GM21825 (cell line): ENCODE measurements at regions not wholly inside any gene's neighbourhood (a gene's known extent, or its start where the extent isn't known, plus 50 kb on each side); places are given as distances from the start of the nearest gene placed in this dataset.
"Not testable (repeated sequence)": the region's sequence is repeated elsewhere in the genome, so short reads cannot be mapped to it uniquely, and the experiment has no call there.

Experiments
- ATAC-seq: cut with Tn5 transposase; IDR thresholded peaks from one replicate; pipeline ENCODE4 v1.9.1; 2021; ENCODE audit warnings: mild to moderate bottlenecking, moderate library complexity; ENCODE audit not compliant: unreplicated experiment

GRCh38 chr6:43939281-43940070 is 169.5 kb downstream of the VEGFA start:
- ATAC-seq: no peak

DNA sequence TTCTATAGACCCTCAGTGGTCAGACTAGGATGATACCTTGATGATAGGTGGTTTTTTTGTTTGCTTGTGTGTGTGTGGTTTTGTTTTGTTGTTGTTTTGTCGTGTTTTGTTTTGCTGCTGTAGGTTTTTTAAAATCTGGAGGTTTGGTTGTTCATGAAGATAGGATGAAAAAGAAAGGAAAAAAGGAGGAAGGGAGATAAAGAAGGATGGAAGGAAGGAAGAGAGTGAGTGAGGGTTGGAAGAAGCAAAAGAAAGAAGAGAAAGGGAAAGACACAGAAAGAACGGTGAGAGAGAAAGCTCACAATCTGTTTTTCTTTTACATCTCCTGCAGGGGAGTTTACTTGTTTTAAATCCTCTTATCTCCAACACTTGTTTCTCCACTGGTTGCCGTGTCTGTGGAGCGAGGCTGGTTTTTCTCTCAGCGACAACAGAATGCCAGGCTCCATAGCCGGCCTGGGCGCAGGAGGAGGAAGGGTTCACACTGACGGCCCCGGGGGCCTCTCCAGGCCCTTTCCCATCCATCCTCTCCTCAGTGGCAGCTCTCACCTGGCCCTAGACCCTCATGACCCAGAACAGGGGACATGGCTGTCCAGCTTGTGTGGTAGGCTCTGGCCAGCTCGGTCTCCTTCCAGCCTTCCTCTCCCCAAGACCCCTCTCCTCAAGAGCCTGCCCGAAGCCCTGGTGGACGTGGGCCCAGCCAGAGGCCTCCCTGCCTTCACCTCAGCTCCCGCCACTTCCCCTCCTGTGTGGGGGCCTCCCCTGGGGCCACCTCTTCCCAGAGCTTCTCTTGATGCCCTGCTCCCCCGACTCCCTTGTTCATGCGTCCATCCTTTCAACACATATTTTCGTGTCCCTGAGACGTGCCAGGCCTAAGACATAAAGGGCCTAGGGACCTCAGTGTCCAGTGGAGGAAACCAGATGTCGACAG is 168.4 kb downstream of the VEGFA start:
- no peak for ATAC-seq

DNA sequence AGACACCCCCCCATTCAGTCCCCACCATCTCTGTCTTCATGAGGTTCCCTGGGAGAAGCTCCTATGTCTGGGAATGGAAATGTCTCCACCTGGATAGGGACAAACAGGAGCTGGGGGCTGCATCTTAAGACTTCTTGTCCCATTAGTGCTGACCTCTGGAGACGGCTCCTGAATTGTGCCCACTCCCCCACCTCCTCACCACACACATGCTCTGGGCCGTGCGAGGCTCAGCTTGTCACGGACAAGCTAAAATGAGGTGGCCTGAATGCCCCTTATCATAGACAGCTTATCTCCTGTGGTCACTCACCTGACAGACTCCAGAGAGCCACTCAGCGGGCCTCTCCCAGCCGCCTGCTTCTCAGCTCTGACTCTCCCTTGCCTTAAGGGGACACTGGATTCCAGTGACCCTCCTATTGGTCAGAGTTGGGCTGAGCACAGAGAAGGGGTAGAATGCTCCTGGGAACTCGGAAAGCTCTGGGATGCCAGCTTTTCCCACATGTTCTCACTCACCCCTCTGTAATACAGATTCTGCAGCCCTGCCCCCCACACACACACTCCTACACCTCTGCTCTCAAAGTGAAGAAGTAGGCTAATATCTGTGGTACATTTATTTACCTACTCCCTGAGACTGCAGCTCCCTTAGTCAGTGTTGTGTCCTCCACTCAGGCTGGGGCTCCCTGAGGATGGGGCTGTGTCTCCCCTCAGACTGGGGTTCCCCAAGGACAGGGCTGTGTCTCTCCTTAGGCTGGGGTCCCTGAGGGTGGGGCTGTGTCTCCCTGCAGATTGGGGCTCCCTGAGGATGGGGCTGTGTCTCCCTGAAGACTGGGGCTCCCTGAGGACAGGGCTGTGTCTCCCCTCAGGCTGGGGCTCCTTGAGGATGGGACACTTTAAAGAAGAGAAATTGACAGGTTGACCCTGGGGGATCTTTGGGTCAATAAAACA is 167.5 kb downstream of the VEGFA start:
- no peak for ATAC-seq

- ATAC-seq: no peak
These were observed 166.5 kb downstream of the VEGFA start for GRCh38 chr6:43936476-43936875.

DNA sequence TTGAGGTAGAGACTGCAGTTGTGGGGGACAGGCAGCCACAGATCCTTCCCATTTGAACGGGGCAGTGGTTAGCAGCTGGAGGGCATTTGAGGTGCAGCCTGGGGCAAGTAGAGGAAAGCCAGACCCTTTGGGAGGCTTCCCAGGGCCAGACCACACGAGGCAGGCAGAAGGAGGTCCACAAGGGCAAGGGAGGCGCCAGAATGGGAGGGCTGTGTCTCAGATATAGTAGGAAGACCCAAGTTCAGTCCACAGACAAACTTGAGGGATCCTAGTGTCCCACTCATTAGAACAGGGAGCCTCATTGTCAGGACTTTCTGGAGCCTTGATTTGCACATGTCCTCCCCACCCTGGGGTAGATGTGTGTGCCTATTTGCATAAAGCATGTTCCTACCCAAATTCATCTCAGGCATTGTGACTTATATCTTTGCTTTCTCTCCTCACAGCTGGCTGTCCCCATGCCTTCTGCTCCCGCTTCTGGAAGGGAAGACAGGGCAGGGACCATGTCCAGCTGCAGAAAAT is 166.0 kb downstream of the VEGFA start:
- ATAC-seq: no peak

DNA sequence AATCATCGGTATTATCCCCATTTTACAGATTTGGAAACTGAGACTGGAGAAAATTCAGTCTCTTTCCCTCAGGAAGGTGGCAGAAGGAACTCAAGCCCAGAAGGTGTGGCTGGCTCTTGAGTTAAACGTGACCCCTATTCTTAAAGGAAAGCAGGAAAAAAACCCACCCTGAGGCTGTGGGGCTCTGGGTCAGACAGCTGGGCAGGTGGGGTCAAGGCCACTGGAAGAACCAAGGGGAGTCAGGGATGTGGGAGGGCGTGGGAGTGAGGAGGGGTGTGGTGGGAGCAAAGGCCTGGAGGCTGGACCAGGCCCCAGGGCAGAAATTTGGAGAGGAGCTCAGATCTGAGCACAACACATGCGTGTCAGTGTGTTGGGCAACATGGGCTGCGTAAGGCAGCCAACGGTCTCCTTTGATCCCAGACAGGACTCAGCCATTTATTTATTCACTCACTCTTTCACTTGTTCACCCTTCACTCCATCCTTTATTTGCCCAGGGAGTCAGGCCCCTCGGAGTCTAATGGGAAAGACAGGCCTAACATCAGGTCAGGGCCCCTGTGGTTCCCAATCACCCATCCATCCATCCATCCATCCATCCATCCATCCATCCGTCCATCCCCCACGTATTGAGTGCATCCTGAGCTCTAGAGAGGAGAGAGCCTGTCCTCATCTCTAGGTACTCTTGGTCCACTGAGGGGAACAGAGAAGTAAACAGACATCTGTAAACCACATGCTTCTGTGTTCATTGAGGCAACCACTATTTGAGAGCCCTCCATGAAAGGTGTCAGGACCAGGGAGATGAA is 165.0 kb downstream of the VEGFA start:
- ATAC-seq: no peak

GRCh38 chr6:43934183-43934802 is 164.3 kb downstream of the VEGFA start:
- ATAC-seq: no peak

DNA sequence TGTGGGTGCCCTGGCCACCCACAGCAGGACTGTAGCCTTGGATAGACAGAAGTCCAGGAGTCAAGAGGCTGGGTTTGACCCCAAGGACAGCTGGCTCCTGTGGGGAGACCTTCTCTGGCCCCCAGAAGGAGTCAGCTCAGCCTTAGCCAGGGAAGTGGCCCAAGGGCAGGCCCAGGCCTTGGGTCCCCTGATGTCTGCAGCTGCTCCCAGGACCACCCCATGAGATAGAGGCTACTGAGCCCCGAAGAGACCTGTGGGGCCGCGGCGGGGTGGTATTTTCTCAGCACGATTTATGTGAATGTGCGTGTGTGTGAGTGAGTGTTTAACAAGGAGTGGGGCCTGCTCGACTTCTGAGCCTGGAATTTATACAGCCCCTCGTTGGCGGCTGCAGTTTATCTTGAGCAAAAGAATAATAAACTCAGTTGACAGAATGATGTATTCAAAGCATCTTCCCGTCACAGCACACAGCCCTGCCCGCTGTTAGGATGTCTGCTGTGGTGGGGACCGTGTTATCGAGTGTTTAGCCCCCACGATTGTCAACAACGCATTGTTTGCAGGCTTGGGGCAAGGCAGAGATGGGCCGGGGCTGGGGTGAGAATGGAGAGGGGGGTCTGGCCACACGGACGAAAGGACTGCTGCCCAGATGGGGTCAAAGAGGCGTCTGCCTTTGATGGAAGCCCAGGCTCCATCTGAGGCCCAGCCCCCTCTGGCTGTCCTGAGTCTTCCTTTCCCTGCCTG is 163.3 kb downstream of the VEGFA start:
- ATAC-seq: no peak

- no peak for ATAC-seq
These were observed 162.5 kb downstream of the VEGFA start for GRCh38 chr6:43932259-43933147.

GRCh38 chr6:43931201-43931600 is 161.2 kb downstream of the VEGFA start:
- ATAC-seq: no peak

- ATAC-seq: no peak
These were observed 160.6 kb downstream of the VEGFA start for GRCh38 chr6:43930440-43931154.

- no peak for ATAC-seq
These were observed 159.5 kb downstream of the VEGFA start for GRCh38 chr6:43929511-43929910.

DNA sequence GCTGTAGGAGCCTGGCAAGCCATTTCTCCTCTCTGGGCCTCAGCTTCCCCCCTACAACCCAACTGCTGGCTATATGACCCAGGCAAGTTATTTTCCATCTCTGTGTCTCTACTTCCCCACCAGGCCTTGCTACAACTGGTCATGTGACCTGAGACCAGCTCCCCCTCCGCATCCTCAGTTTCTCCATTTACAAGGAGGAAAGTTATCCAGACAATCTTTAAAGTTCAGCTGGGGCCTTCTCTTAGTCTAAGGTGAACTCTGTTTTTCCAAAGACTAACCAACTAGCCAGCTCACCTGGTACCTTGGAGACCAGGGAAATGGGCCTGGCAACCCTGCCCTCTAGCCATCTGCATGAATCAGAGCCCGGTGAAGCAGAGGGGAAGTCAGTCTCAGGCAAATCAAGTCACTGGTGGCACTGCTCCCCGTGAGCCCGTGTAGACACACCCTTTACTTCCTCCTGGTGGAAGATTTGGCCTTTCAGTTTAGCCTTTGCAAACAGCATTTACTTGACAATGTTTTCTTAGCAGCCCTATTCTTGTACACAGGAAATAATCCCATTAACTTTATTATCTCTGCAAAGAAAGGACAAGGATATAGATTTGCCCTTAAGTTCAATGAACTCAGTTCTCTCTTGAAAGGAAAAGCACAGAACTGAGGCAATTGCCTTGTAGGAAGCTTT is 157.7 kb downstream of the VEGFA start:
- no peak for ATAC-seq

DNA sequence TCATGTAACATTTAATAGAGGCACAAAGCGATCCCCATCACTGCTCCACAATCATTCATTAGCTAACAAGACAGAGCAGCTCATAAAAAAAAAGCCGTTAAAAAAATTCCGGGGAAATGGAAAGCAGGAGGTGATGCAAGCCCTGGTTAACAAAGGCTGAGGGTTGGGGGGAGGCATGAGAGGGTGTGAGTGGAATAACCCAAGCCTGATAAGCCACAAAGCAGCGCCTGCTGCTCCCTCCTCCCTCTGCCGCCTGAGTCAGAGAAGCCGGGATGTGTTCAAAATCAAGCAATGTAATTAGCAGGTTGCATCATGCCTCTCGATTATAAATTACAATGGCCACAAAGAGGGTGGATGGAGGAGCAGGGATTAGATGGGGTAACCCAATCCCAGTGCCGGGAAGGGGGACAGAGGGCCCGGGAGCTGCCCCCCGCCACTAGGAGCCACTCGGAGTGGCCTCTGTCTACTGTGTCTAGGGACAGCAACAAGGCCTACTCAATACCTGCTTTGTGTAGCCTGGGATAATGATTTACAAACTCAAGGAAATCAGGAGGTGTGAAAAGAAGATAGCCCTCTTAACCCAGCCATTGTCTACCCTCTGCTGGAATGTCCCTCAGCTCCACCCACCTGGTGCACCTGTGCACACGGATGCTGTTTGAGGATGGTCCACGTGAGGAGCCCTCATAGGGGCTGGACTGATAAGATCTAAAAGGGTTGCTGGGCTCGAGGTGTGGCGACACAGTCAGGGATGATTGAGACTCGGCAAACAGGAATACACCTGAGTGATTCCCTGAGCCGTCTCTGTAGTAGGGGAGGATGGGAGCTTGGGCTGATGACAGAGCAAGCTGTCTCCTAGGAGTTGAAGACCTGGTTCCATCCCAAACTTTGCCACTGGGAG is 156.9 kb downstream of the VEGFA start:
- no peak for ATAC-seq

DNA sequence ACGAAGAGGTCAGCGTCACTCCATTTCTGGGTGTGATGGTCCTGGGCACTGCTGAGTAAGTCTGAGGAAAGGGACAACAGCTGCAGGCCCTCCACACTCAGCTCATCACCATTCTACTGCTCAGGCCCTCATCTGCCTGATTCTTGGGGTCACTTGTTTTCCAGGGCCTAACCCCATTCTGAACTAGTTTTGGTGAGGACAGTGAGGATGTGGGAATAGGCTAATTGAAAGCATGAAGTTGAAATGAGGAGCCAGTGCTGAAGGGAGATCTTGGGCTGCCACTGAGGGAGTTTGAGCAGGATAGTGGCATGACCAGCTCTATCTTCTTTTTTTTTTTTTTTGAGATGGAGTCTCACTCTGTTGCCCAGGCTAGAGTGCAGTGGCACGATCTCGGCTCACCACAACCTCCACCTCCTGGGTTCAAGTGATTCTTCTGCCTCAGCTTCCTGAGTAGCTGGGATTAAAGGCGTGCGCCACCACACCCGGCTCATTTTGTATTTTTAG is 155.7 kb downstream of the VEGFA start:
- not testable (repeated sequence) for ATAC-seq
